ENCODE measurements at regions not wholly inside any gene's neighbourhood (a gene's known extent, or its start where the extent isn't known, plus 50 kb on each side); places are given as distances from the start of the nearest gene placed in this dataset.

DNA sequence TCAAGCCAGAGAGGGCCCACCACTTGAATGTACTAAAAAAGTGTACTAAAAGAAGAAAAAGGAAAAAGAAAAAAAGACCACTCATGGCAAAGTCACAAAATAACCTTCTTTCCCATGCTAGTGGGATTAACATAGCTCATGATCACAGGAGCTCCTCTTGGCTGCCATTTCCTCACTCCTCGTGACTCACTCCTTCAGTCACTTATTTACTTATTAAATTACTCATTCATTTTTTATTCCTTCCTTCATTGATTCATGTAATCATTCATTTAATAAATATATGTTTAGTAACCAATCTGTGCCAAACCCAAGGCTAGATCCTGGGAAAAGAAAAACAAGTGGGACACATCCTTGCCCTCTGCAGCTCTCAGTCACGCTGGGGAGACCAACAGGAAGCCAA is 300.5 kb downstream of the INSIG2 start:
- TF ChIP-seq, protein P1, sequence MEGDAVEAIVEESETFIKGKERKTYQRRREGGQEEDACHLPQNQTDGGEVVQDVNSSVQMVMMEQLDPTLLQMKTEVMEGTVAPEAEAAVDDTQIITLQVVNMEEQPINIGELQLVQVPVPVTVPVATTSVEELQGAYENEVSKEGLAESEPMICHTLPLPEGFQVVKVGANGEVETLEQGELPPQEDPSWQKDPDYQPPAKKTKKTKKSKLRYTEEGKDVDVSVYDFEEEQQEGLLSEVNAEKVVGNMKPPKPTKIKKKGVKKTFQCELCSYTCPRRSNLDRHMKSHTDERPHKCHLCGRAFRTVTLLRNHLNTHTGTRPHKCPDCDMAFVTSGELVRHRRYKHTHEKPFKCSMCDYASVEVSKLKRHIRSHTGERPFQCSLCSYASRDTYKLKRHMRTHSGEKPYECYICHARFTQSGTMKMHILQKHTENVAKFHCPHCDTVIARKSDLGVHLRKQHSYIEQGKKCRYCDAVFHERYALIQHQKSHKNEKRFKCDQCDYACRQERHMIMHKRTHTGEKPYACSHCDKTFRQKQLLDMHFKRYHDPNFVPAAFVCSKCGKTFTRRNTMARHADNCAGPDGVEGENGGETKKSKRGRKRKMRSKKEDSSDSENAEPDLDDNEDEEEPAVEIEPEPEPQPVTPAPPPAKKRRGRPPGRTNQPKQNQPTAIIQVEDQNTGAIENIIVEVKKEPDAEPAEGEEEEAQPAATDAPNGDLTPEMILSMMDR (conservative IDR thresholded peaks at IDR 0.05; ENCODE audit: low read depth, low read length), result no peak
- no peak for TF ChIP-seq EZH2 (IDR thresholded peaks at IDR 0.05; ENCODE audit: borderline replicate concordance, low read depth, low read length, poor library complexity, severe bottlenecking)

Data from A673 (cell line).